ENCODE measurements at regions not wholly inside any gene's neighbourhood (a gene's known extent, or its start where the extent isn't known, plus 50 kb on each side); places are given as distances from the start of the nearest gene placed in this dataset.

DNA sequence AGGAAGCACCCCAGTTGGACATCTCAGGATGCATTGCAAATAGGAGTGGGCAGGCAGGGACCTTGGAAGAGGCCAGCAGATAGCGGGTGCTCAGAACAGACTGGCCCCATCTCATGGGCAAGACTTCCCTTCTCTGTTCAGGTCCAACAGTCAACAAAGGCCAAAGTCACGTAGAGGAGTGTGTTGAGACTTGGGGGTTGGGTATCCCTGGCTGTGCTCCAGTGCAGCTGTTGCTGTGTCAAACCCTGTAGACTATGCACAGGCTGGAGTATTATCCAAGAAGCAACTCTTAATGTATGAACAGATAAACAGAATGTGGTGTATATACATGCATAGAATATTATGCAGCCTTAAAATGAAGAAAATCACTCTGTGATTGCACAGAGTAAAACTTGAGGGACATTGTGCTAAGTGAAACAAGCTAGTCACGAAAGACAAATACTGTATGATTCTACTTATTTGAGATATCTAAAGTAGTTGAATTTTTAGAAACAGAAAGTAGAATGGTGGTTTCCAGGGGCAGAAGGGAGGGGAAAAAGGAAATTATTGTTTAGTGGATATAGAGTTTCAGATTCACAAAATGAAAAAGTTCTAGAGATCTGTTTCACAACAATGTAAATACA lies 192.1 kb upstream of the LCORL start:
- H3K36me3 ChIP-seq (ENCODE audit: control insufficient read depth in 2 of 2, insufficient read depth in 2 of 2, low read length in 2 of 2), result no peaks in the 10 kb centered on the region
- H3K27ac ChIP-seq (ENCODE audit: low read depth in 2 of 2, low read length in 2 of 2), result no peak overlapping the region
- H3K4me1 ChIP-seq (ENCODE audit: control insufficient read depth in 2 of 2, insufficient read depth in 2 of 2, low read length in 2 of 2), result no peaks in the 10 kb centered on the region
- no peak overlapping the region for H3K9ac ChIP-seq (ENCODE audit: low read depth in 1 of 2, low read length in 2 of 2)
- H3K4me3 ChIP-seq (ENCODE audit: low read length in 2 of 2), result no peak overlapping the region
- no peaks in the 10 kb centered on the region for H3K9me3 ChIP-seq (ENCODE audit: control insufficient read depth in 2 of 2, low read length in 2 of 2)
- no peaks in the 10 kb centered on the region for H3K27me3 ChIP-seq (ENCODE audit: control insufficient read depth in 2 of 2, insufficient read depth in 2 of 2, low read length in 2 of 2)

DNA sequence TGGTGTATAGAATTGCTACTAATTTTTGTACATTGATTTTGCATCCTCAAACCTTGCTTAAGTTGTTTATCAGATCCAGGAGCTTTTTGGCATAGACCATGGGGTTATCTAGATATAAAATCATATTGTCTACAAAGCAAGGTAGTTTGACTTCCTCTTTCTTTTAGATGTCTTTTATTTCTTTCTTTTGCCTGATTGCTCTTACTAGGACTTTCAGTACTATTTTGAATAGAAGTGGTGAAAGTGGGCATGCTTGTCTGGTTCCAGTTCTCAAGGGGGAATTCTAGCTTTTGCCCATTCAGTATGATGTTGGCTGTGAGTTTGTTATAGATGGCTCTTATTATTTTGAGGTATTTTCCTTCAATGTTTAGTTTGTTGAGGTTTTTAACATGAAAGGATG lies 187.9 kb upstream of the LCORL start:
- Histone ChIP-seq H3K27ac (ENCODE audit: low read depth in 2 of 2, low read length in 2 of 2) (no peak overlapping the region), H3K36me3 (ENCODE audit: control insufficient read depth in 2 of 2, insufficient read depth in 2 of 2, low read length in 2 of 2) (no peaks in the 10 kb centered on the region), H3K9ac (ENCODE audit: low read depth in 1 of 2, low read length in 2 of 2) (no peak overlapping the region), H3K4me1 (ENCODE audit: control insufficient read depth in 2 of 2, insufficient read depth in 2 of 2, low read length in 2 of 2) (no peaks in the 10 kb centered on the region), H3K27me3 (ENCODE audit: control insufficient read depth in 2 of 2, insufficient read depth in 2 of 2, low read length in 2 of 2) (no peaks in the 10 kb centered on the region), H3K4me3 (ENCODE audit: low read length in 2 of 2) (no peak overlapping the region), H3K9me3 (ENCODE audit: control insufficient read depth in 2 of 2, low read length in 2 of 2) (no peaks in the 10 kb centered on the region)

DNA sequence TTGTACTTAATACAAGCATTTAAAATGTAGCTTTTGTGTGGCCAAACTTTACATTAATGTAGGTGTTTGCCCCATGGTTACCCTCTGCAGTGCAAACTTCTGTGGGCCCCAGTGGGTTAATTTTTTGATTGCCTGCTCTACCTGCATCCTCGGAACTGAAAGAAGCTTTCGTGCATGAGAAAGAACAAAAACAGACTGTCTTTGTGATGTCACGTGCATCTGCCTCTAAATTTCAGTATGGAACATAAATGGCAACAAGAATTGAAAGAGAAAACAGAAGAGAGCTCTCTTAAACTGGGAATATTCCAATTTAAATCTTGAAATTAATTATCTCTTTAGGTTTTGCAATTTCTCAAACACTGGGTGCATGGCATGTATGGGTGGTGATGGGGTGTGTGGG lies 182.4 kb upstream of the LCORL start:
- no peaks in the 10 kb centered on the region for H3K4me1 ChIP-seq (ENCODE audit: control insufficient read depth in 2 of 2, insufficient read depth in 2 of 2, low read length in 2 of 2)
- H3K27ac ChIP-seq (ENCODE audit: low read depth in 2 of 2, low read length in 2 of 2), result no peak overlapping the region
- no peaks in the 10 kb centered on the region for H3K36me3 ChIP-seq (ENCODE audit: control insufficient read depth in 2 of 2, insufficient read depth in 2 of 2, low read length in 2 of 2)
- H3K4me3 ChIP-seq (ENCODE audit: low read length in 2 of 2), result no peak overlapping the region
- no peaks in the 10 kb centered on the region for H3K27me3 ChIP-seq (ENCODE audit: control insufficient read depth in 2 of 2, insufficient read depth in 2 of 2, low read length in 2 of 2)
- no peak overlapping the region for H3K9ac ChIP-seq (ENCODE audit: low read depth in 1 of 2, low read length in 2 of 2)
- no peaks in the 10 kb centered on the region for H3K9me3 ChIP-seq (ENCODE audit: control insufficient read depth in 2 of 2, low read length in 2 of 2)

DNA sequence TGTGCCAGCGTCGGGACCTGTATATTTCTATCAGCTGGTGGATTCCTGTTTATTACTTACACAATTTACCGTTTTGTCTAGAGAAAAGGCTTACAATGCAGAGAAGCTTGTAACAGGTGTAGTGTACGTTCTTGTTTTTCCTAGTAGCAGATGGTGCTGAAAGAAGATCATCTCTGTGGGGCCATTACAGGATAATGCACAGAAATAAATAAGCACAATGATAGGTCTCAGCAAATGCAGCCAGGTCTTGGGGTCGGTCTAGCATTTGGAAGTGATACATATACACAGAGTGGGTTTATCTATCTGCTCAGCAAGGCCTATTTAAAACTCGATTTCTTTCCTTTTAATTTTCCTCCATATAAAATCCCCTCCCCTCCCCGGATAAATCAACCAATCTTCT lies 180.9 kb upstream of the LCORL start:
- H3K27ac ChIP-seq (ENCODE audit: low read depth in 2 of 2, low read length in 2 of 2), result no peak overlapping the region
- no peaks in the 10 kb centered on the region for H3K4me1 ChIP-seq (ENCODE audit: control insufficient read depth in 2 of 2, insufficient read depth in 2 of 2, low read length in 2 of 2)
- no peak overlapping the region for H3K4me3 ChIP-seq (ENCODE audit: low read length in 2 of 2)
- no peak overlapping the region for H3K9ac ChIP-seq (ENCODE audit: low read depth in 1 of 2, low read length in 2 of 2)
- no peaks in the 10 kb centered on the region for H3K36me3 ChIP-seq (ENCODE audit: control insufficient read depth in 2 of 2, insufficient read depth in 2 of 2, low read length in 2 of 2)
- H3K27me3 ChIP-seq (ENCODE audit: control insufficient read depth in 2 of 2, insufficient read depth in 2 of 2, low read length in 2 of 2), result no peaks in the 10 kb centered on the region
- H3K9me3 ChIP-seq (ENCODE audit: control insufficient read depth in 2 of 2, low read length in 2 of 2), result no peaks in the 10 kb centered on the region

DNA sequence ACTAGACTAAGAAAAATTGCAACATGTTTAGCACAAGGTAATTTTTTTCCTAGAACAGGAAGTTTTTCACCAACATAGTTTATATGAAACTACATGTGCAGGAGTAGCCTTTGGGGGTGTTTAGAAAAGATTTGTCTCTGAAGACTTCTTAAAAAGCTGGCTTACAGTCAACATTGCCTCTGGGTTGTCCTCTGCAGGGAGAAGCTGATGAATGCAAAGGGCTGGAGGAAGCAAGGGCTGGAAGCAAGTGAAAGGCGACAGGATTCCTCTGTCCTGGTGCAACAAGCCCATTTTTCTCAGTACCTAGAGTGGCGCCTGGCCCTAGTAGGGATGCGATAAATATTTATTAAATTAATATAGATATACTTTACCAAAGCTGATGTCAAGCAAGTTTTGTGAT lies 180.3 kb upstream of the LCORL start:
- no peak overlapping the region for H3K4me3 ChIP-seq (ENCODE audit: low read length in 2 of 2)
- H3K9me3 ChIP-seq (ENCODE audit: control insufficient read depth in 2 of 2, low read length in 2 of 2), result no peaks in the 10 kb centered on the region
- no peaks in the 10 kb centered on the region for H3K27me3 ChIP-seq (ENCODE audit: control insufficient read depth in 2 of 2, insufficient read depth in 2 of 2, low read length in 2 of 2)
- H3K4me1 ChIP-seq (ENCODE audit: control insufficient read depth in 2 of 2, insufficient read depth in 2 of 2, low read length in 2 of 2), result no peaks in the 10 kb centered on the region
- H3K36me3 ChIP-seq (ENCODE audit: control insufficient read depth in 2 of 2, insufficient read depth in 2 of 2, low read length in 2 of 2), result no peaks in the 10 kb centered on the region
- H3K9ac ChIP-seq (ENCODE audit: low read depth in 1 of 2, low read length in 2 of 2), result no peak overlapping the region
- no peak overlapping the region for H3K27ac ChIP-seq (ENCODE audit: low read depth in 2 of 2, low read length in 2 of 2)

DNA sequence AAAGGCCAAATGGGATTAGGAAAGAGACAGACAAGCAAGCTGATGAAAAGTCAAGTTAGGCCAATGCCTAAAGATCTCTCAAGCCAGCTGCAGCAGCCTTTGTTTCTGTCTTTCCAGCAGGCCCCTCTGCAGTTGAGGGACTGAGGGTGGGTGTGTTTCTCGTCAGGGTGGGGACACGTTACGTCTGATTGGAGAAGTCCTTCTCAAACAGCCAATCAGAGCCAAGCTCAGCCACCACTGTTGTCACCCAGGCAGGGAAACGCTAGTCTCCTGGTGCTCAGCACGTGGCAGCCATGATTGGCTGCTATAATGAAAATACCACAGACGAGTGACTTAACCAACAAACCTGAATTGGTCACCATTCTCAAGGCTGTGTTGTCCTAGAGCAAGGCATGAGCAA lies 177.1 kb upstream of the LCORL start:
- Histone ChIP-seq H3K4me3 (ENCODE audit: low read length in 2 of 2) (no peak overlapping the region), H3K27me3 (ENCODE audit: control insufficient read depth in 2 of 2, insufficient read depth in 2 of 2, low read length in 2 of 2) (no peaks in the 10 kb centered on the region), H3K4me1 (ENCODE audit: control insufficient read depth in 2 of 2, insufficient read depth in 2 of 2, low read length in 2 of 2) (no peaks in the 10 kb centered on the region), H3K36me3 (ENCODE audit: control insufficient read depth in 2 of 2, insufficient read depth in 2 of 2, low read length in 2 of 2) (no peaks in the 10 kb centered on the region), H3K27ac (ENCODE audit: low read depth in 2 of 2, low read length in 2 of 2) (no peak overlapping the region), H3K9ac (ENCODE audit: low read depth in 1 of 2, low read length in 2 of 2) (no peak overlapping the region), H3K9me3 (ENCODE audit: control insufficient read depth in 2 of 2, low read length in 2 of 2) (no peaks in the 10 kb centered on the region)

DNA sequence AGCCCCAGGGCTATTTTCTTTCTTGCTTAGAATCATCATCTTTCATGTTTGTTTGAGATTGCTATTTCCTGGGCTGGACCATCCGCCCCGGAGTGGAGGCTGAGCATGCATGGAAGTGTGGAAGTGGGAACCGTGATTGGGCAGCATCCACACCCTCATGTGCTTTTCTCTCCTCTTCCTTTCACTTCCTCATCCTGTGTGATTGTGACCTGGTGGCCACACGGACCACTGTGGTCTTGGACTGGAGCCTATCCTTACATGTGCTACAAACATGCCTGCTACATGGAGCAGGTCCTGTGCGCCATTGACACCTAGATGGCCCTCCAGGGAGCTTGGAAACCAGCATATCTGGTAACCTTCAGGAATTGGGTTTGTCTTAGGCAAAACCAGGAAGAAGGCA lies 175.9 kb upstream of the LCORL start:
- Histone ChIP-seq H3K4me1 (ENCODE audit: control insufficient read depth in 2 of 2, insufficient read depth in 2 of 2, low read length in 2 of 2) (no peaks in the 10 kb centered on the region), H3K9me3 (ENCODE audit: control insufficient read depth in 2 of 2, low read length in 2 of 2) (no peaks in the 10 kb centered on the region), H3K27ac (ENCODE audit: low read depth in 2 of 2, low read length in 2 of 2) (no peak overlapping the region), H3K27me3 (ENCODE audit: control insufficient read depth in 2 of 2, insufficient read depth in 2 of 2, low read length in 2 of 2) (no peaks in the 10 kb centered on the region), H3K36me3 (ENCODE audit: control insufficient read depth in 2 of 2, insufficient read depth in 2 of 2, low read length in 2 of 2) (no peaks in the 10 kb centered on the region), H3K9ac (ENCODE audit: low read depth in 1 of 2, low read length in 2 of 2) (no peak overlapping the region), H3K4me3 (ENCODE audit: low read length in 2 of 2) (no peak overlapping the region)

DNA sequence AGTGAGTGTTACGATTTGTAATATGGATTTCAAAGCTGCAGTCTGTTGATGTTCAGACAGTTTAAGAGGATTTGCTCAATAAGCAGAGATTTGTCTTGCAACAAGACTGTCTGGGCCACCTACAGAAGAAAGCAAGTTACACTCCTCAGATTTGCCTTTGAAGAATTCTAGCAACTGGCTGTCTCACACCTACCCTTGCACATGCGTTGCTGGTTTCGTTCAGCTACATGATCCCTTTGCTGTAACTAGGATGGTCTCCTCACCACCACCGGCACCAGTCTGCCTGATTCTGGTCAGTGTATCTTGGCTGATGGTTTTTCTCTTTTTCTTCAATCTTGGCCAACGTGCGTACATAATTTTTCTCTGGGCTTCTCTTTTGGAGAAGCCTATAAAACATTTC lies 172.7 kb upstream of the LCORL start:
- no peaks in the 10 kb centered on the region for H3K27me3 ChIP-seq (ENCODE audit: control insufficient read depth in 2 of 2, insufficient read depth in 2 of 2, low read length in 2 of 2)
- no peak overlapping the region for H3K4me3 ChIP-seq (ENCODE audit: low read length in 2 of 2)

DNA sequence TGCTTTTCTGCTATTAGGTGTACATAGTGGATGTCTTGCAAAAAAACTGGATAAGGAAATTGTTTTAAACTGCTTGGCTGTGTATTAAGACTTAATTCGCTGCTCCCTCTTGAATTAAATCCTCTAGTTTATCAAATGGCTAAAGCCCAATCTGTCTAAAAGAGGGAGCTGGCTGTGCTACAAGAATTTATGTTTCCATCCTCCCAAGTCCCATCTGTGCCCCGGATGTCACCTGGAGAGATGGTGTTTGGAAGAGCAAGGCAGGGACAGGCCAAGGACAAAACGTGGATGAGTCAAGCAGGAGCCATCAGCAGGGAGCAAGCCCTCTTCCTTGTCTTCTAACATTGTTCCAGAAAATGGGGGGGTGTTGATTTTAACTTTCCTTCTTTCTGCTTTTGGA lies 171.3 kb upstream of the LCORL start:
- Histone ChIP-seq H3K9me3 (ENCODE audit: control insufficient read depth in 2 of 2, low read length in 2 of 2) (no peaks in the 10 kb centered on the region), H3K4me3 (ENCODE audit: low read length in 2 of 2) (no peak overlapping the region), H3K36me3 (ENCODE audit: control insufficient read depth in 2 of 2, insufficient read depth in 2 of 2, low read length in 2 of 2) (no peaks in the 10 kb centered on the region), H3K27ac (ENCODE audit: low read depth in 2 of 2, low read length in 2 of 2) (no peak overlapping the region), H3K9ac (ENCODE audit: low read depth in 1 of 2, low read length in 2 of 2) (no peak overlapping the region), H3K27me3 (ENCODE audit: control insufficient read depth in 2 of 2, insufficient read depth in 2 of 2, low read length in 2 of 2) (no peaks in the 10 kb centered on the region), H3K4me1 (ENCODE audit: control insufficient read depth in 2 of 2, insufficient read depth in 2 of 2, low read length in 2 of 2) (no peaks in the 10 kb centered on the region)

More for the DNA sequence above, 172.7 kb upstream of the LCORL start:
- no peak overlapping the region for H3K9ac ChIP-seq (ENCODE audit: low read depth in 1 of 2, low read length in 2 of 2)
- no peaks in the 10 kb centered on the region for H3K4me1 ChIP-seq (ENCODE audit: control insufficient read depth in 2 of 2, insufficient read depth in 2 of 2, low read length in 2 of 2)
- H3K9me3 ChIP-seq (ENCODE audit: control insufficient read depth in 2 of 2, low read length in 2 of 2), result no peaks in the 10 kb centered on the region
- H3K27ac ChIP-seq (ENCODE audit: low read depth in 2 of 2, low read length in 2 of 2), result no peak overlapping the region
- H3K36me3 ChIP-seq (ENCODE audit: control insufficient read depth in 2 of 2, insufficient read depth in 2 of 2, low read length in 2 of 2), result no peaks in the 10 kb centered on the region

DNA sequence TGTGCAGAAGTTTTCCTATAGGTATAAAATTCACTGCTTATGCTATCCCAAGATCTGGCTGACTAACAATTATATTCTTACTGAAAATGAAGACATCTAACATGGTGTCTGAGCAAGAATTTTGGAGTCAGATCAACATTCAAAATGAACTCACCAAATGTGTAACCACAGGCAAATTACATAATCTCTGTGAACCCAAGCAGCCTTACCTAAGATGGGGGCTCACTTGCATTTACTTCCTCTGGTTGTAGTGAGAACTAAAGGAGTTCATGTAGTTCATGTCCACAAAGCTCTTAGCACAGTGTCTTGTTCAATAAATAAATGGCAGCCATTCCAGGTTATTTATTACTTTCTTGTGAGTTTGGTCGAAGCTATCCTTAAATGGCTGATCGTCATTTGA lies 163.9 kb upstream of the LCORL start:
- no peaks in the 10 kb centered on the region for H3K9me3 ChIP-seq (ENCODE audit: control insufficient read depth in 2 of 2, low read length in 2 of 2)
- H3K27me3 ChIP-seq (ENCODE audit: control insufficient read depth in 2 of 2, insufficient read depth in 2 of 2, low read length in 2 of 2), result no peaks in the 10 kb centered on the region
- H3K27ac ChIP-seq (ENCODE audit: low read depth in 2 of 2, low read length in 2 of 2), result no peak overlapping the region
- H3K9ac ChIP-seq (ENCODE audit: low read depth in 1 of 2, low read length in 2 of 2), result no peak overlapping the region
- no peak overlapping the region for H3K4me3 ChIP-seq (ENCODE audit: low read length in 2 of 2)
- no peaks in the 10 kb centered on the region for H3K4me1 ChIP-seq (ENCODE audit: control insufficient read depth in 2 of 2, insufficient read depth in 2 of 2, low read length in 2 of 2)
- H3K36me3 ChIP-seq (ENCODE audit: control insufficient read depth in 2 of 2, insufficient read depth in 2 of 2, low read length in 2 of 2), result no peaks in the 10 kb centered on the region

DNA sequence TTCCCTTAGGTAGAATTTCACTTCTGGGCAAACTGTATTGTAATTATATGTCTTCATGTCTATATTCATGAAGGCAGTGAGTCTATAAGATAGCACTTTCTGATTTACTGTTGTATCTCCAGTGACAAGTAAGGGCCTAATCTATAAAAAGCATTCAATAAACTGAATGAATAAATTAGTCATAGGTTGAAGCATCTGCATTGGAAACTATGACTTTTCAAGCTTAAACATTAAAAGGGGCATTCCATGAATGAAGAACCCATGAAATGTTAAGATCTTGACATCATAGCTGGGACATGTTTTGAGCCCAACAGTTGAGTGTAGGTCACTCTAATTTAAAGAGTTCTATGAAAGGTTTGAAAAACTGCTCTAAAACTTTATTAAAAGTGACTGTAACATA lies 159.3 kb upstream of the LCORL start:
- Histone ChIP-seq H3K36me3 (ENCODE audit: control insufficient read depth in 2 of 2, insufficient read depth in 2 of 2, low read length in 2 of 2) (no peaks in the 10 kb centered on the region), H3K4me3 (ENCODE audit: low read length in 2 of 2) (no peak overlapping the region), H3K9ac (ENCODE audit: low read depth in 1 of 2, low read length in 2 of 2) (no peak overlapping the region), H3K9me3 (ENCODE audit: control insufficient read depth in 2 of 2, low read length in 2 of 2) (no peaks in the 10 kb centered on the region), H3K27me3 (ENCODE audit: control insufficient read depth in 2 of 2, insufficient read depth in 2 of 2, low read length in 2 of 2) (no peaks in the 10 kb centered on the region), H3K27ac (ENCODE audit: low read depth in 2 of 2, low read length in 2 of 2) (no peak overlapping the region), H3K4me1 (ENCODE audit: control insufficient read depth in 2 of 2, insufficient read depth in 2 of 2, low read length in 2 of 2) (no peaks in the 10 kb centered on the region)

Measured in mucosa of rectum (tissue), 2 donors.